Activated naive CD4-positive, alpha-beta T cell treated with anti-CD3 and anti-CD28 coated beads, Interleukin-2, amount 10 ng/mL, durations not matched to agents 7 days and 5 days (primary cell): ENCODE measurements at regions not wholly inside any gene's neighbourhood (a gene's known extent, or its start where the extent isn't known, plus 50 kb on each side); places are given as distances from the start of the nearest gene placed in this dataset.
"Not testable (repeated sequence)": the region's sequence is repeated elsewhere in the genome, so short reads cannot be mapped to it uniquely, and the experiment has no call there.

Source experiments
- CTCF ChIA-PET: fragments of 350-600 bp; sonication (Branson Sonifier 250); formaldehyde crosslinking; loops from one replicate; lab custom pipeline; 2021; ENCODE audit warnings: antibody characterized with exemption; lab: Charles Lee
- DNase-seq: peaks from one replicate; pipeline ENCODE4 v3.0.0-alpha.2; 2020
- H3K27ac Mint-ChIP-seq: one replicate; pipeline ENCODE4 v1.8.0; 2021; ENCODE audit warnings: mild to moderate bottlenecking, moderate library complexity, mixed read lengths
- H3K27me3 Mint-ChIP-seq: one replicate; pipeline ENCODE4 v1.8.0; 2021; ENCODE audit warnings: mild to moderate bottlenecking, mixed read lengths
- H3K36me3 Mint-ChIP-seq: one replicate; pipeline ENCODE4 v1.8.0; 2021; ENCODE audit warnings: mixed read lengths
- H3K4me1 Mint-ChIP-seq: one replicate; pipeline ENCODE4 v1.8.0; 2021; ENCODE audit warnings: mixed read lengths
- H3K4me3 Mint-ChIP-seq: one replicate; pipeline ENCODE4 v1.8.0; 2021; ENCODE audit warnings: mild to moderate bottlenecking, moderate library complexity, mixed read lengths
- H3K9me3 Mint-ChIP-seq: one replicate; pipeline ENCODE4 v1.8.0; 2021; ENCODE audit warnings: mixed read lengths

- DNase-seq: no peak
- Mint-ChIP-seq H3K27ac (no peak overlapping the region), H3K9me3 (peaks cover 8% of the 10 kb centered on the region), H3K27me3 (no peaks in the 10 kb centered on the region), H3K4me3 (no peak overlapping the region), H3K36me3 (no peaks in the 10 kb centered on the region), H3K4me1 (no peaks in the 10 kb centered on the region)
- CTCF ChIA-PET: no interaction called here
Measured at GRCh38 chr14:84445486-84445885, 1084.5 kb upstream of the FLRT2 start.

GRCh38 chr14:84446250-84446649 lies 1083.7 kb upstream of the FLRT2 start:
- CTCF ChIA-PET: no interaction called here
- Mint-ChIP-seq H3K9me3 (peaks cover 8% of the 10 kb centered on the region), H3K4me3 (no peak overlapping the region), H3K27me3 (no peaks in the 10 kb centered on the region), H3K36me3 (no peaks in the 10 kb centered on the region), H3K4me1 (no peaks in the 10 kb centered on the region), H3K27ac (no peak overlapping the region)
- DNase-seq: no peak

GRCh38 chr14:84453307-84453950 lies 1076.5 kb upstream of the FLRT2 start:
- no peaks in the 10 kb centered on the region for H3K36me3 Mint-ChIP-seq
- DNase-seq: no peak
- no peak overlapping the region for H3K4me3 Mint-ChIP-seq
- H3K27ac Mint-ChIP-seq: no peak overlapping the region
- CTCF ChIA-PET: no interaction called here
- H3K4me1 Mint-ChIP-seq: no peaks in the 10 kb centered on the region
- no peaks in the 10 kb centered on the region for H3K27me3 Mint-ChIP-seq
- peaks cover 7% of the 10 kb centered on the region for H3K9me3 Mint-ChIP-seq

GRCh38 chr14:84454114-84454513 lies 1075.8 kb upstream of the FLRT2 start:
- Mint-ChIP-seq H3K4me3 (no peak overlapping the region), H3K4me1 (no peaks in the 10 kb centered on the region), H3K36me3 (no peaks in the 10 kb centered on the region), H3K27ac (no peak overlapping the region), H3K9me3 (peaks cover 7% of the 10 kb centered on the region), H3K27me3 (no peaks in the 10 kb centered on the region)
- CTCF ChIA-PET: no interaction called here
- no peak for DNase-seq

GRCh38 chr14:84456946-84457345 lies 1073.0 kb upstream of the FLRT2 start:
- H3K4me1 Mint-ChIP-seq: no peaks in the 10 kb centered on the region
- no peaks in the 10 kb centered on the region for H3K27me3 Mint-ChIP-seq

GRCh38 chr14:84458881-84459280 lies 1071.1 kb upstream of the FLRT2 start:
- CTCF ChIA-PET: no interaction called here
- Mint-ChIP-seq H3K4me3 (no peak overlapping the region), H3K27me3 (no peaks in the 10 kb centered on the region), H3K4me1 (no peaks in the 10 kb centered on the region), H3K9me3 (peaks cover 2% of the 10 kb centered on the region), H3K36me3 (no peaks in the 10 kb centered on the region), H3K27ac (no peak overlapping the region)
- DNase-seq: no peak

More at GRCh38 chr14:84456946-84457345, 1073.0 kb upstream of the FLRT2 start:
- H3K36me3 Mint-ChIP-seq: no peaks in the 10 kb centered on the region
- CTCF ChIA-PET: no interaction called here
- no peak for DNase-seq
- H3K4me3 Mint-ChIP-seq: no peak overlapping the region
- peaks cover 7% of the 10 kb centered on the region for H3K9me3 Mint-ChIP-seq
- H3K27ac Mint-ChIP-seq: no peak overlapping the region

- H3K27me3 Mint-ChIP-seq: no peaks in the 10 kb centered on the region
- H3K27ac Mint-ChIP-seq: no peak overlapping the region
- CTCF ChIA-PET: no interaction called here
- peaks cover 2% of the 10 kb centered on the region for H3K9me3 Mint-ChIP-seq
- H3K4me3 Mint-ChIP-seq: no peak overlapping the region
- no peaks in the 10 kb centered on the region for H3K4me1 Mint-ChIP-seq
- no peaks in the 10 kb centered on the region for H3K36me3 Mint-ChIP-seq
- no peak for DNase-seq
Measured at GRCh38 chr14:84465880-84466279, 1064.1 kb upstream of the FLRT2 start.

- no peaks in the 10 kb centered on the region for H3K36me3 Mint-ChIP-seq
- DNase-seq: no peak
- no peak overlapping the region for H3K4me3 Mint-ChIP-seq
- CTCF ChIA-PET: no interaction called here
- H3K27me3 Mint-ChIP-seq: no peaks in the 10 kb centered on the region
- H3K9me3 Mint-ChIP-seq: peaks cover 5% of the 10 kb centered on the region
- H3K4me1 Mint-ChIP-seq: no peaks in the 10 kb centered on the region
- no peak overlapping the region for H3K27ac Mint-ChIP-seq
Measured at GRCh38 chr14:84468153-84468552, 1061.8 kb upstream of the FLRT2 start.

- Mint-ChIP-seq H3K36me3 (no peaks in the 10 kb centered on the region), H3K4me1 (no peaks in the 10 kb centered on the region), H3K9me3 (peaks cover 2% of the 10 kb centered on the region), H3K27ac (no peak overlapping the region), H3K27me3 (no peaks in the 10 kb centered on the region), H3K4me3 (no peak overlapping the region)
- DNase-seq: no peak
- CTCF ChIA-PET: no interaction called here
Measured at GRCh38 chr14:84477996-84478395, 1051.9 kb upstream of the FLRT2 start.

GRCh38 chr14:84482256-84483071 lies 1047.5 kb upstream of the FLRT2 start:
- Mint-ChIP-seq H3K27me3 (no peaks in the 10 kb centered on the region), H3K9me3 (peaks cover 5% of the 10 kb centered on the region), H3K27ac (no peak overlapping the region), H3K36me3 (no peaks in the 10 kb centered on the region), H3K4me3 (no peak overlapping the region), H3K4me1 (no peaks in the 10 kb centered on the region)
- DNase-seq: no peak
- CTCF ChIA-PET: no interaction called here

GRCh38 chr14:84483072-84483420 lies 1046.9 kb upstream of the FLRT2 start:
- H3K27me3 Mint-ChIP-seq: no peaks in the 10 kb centered on the region
- H3K4me1 Mint-ChIP-seq: no peaks in the 10 kb centered on the region
- CTCF ChIA-PET: no interaction called here
- H3K27ac Mint-ChIP-seq: no peak overlapping the region
- no peaks in the 10 kb centered on the region for H3K36me3 Mint-ChIP-seq
- no peak overlapping the region for H3K4me3 Mint-ChIP-seq
- DNase-seq: no peak
- H3K9me3 Mint-ChIP-seq: peaks cover 6% of the 10 kb centered on the region

- H3K27ac Mint-ChIP-seq, H3K27me3 Mint-ChIP-seq, DNase-seq, H3K9me3 Mint-ChIP-seq, H3K4me3 Mint-ChIP-seq, CTCF ChIA-PET, H3K4me1 Mint-ChIP-seq, H3K36me3 Mint-ChIP-seq: not testable (repeated sequence)
Measured at GRCh38 chr14:84484243-84484642, 1045.7 kb upstream of the FLRT2 start.

- Mint-ChIP-seq H3K4me3 (no peak overlapping the region), H3K9me3 (peaks cover 10% of the 10 kb centered on the region), H3K4me1 (no peaks in the 10 kb centered on the region), H3K27me3 (no peaks in the 10 kb centered on the region), H3K27ac (no peak overlapping the region), H3K36me3 (no peaks in the 10 kb centered on the region)
- no peak for DNase-seq
- CTCF ChIA-PET: no interaction called here
Measured at GRCh38 chr14:84485036-84485435, 1044.9 kb upstream of the FLRT2 start.

- Mint-ChIP-seq H3K4me1 (no peaks in the 10 kb centered on the region), H3K27ac (no peak overlapping the region), H3K9me3 (peaks cover 17% of the 10 kb centered on the region), H3K36me3 (no peaks in the 10 kb centered on the region), H3K27me3 (no peaks in the 10 kb centered on the region), H3K4me3 (no peak overlapping the region)
- CTCF ChIA-PET: no interaction called here
- no peak for DNase-seq
Measured at GRCh38 chr14:84490081-84490480, 1039.9 kb upstream of the FLRT2 start.

GRCh38 chr14:84492685-84493084 lies 1037.3 kb upstream of the FLRT2 start:
- no peak for DNase-seq
- no peak overlapping the region for H3K4me3 Mint-ChIP-seq
- no peaks in the 10 kb centered on the region for H3K36me3 Mint-ChIP-seq
- no peak overlapping the region for H3K27ac Mint-ChIP-seq
- H3K4me1 Mint-ChIP-seq: no peaks in the 10 kb centered on the region
- CTCF ChIA-PET: no interaction called here
- H3K9me3 Mint-ChIP-seq: peaks cover 22% of the 10 kb centered on the region
- no peaks in the 10 kb centered on the region for H3K27me3 Mint-ChIP-seq
